ENCODE measurements at regions not wholly inside any gene's neighbourhood (a gene's known extent, or its start where the extent isn't known, plus 50 kb on each side); places are given as distances from the start of the nearest gene placed in this dataset.

- Mint-ChIP-seq H3K27ac (no peak overlapping the region), H3K4me1 (ENCODE audit: low read depth) (no peaks in the 10 kb centered on the region), H3K4me3 (ENCODE audit: low read depth) (no peak overlapping the region), H3K27me3 (peaks cover 60% of the 10 kb centered on the region), H3K36me3 (ENCODE audit: insufficient read depth) (no peaks in the 10 kb centered on the region), H3K9me3 (ENCODE audit: low read depth) (no peaks in the 10 kb centered on the region)
- TF ChIP-seq CTCF (IDR thresholded peaks at IDR 0.05; ENCODE audit: unreplicated experiment): no peak
- DNase-seq (ENCODE audit: low spot score, unreplicated experiment): no peak
Measured at GRCh38 chr12:103043531-103044486, 86.3 kb downstream of the ASCL1 start.

GRCh38 chr12:103046154-103046553 lies 88.7 kb downstream of the ASCL1 start:
- Mint-ChIP-seq H3K4me1 (ENCODE audit: low read depth) (no peaks in the 10 kb centered on the region), H3K9me3 (ENCODE audit: low read depth) (no peaks in the 10 kb centered on the region), H3K36me3 (ENCODE audit: insufficient read depth) (no peaks in the 10 kb centered on the region), H3K27ac (no peak overlapping the region), H3K27me3 (peaks cover 66% of the 10 kb centered on the region), H3K4me3 (ENCODE audit: low read depth) (no peak overlapping the region)
- TF ChIP-seq CTCF (IDR thresholded peaks at IDR 0.05; ENCODE audit: unreplicated experiment): no peak
- DNase-seq (ENCODE audit: low spot score, unreplicated experiment): no peak

GRCh38 chr12:103050273-103050672 lies 92.8 kb downstream of the ASCL1 start:
- no peaks in the 10 kb centered on the region for H3K36me3 Mint-ChIP-seq (ENCODE audit: insufficient read depth)
- no peak for DNase-seq (ENCODE audit: low spot score, unreplicated experiment)
- H3K27ac Mint-ChIP-seq: no peak overlapping the region
- no peak overlapping the region for H3K4me3 Mint-ChIP-seq (ENCODE audit: low read depth)
- peaks cover 43% of the 10 kb centered on the region for H3K27me3 Mint-ChIP-seq
- no peaks in the 10 kb centered on the region for H3K4me1 Mint-ChIP-seq (ENCODE audit: low read depth)
- TF ChIP-seq CTCF (IDR thresholded peaks at IDR 0.05; ENCODE audit: unreplicated experiment): no peak
- H3K9me3 Mint-ChIP-seq (ENCODE audit: low read depth): no peaks in the 10 kb centered on the region

- no peaks in the 10 kb centered on the region for H3K4me1 Mint-ChIP-seq (ENCODE audit: low read depth)
- DNase-seq (ENCODE audit: low spot score, unreplicated experiment): no peak
- H3K9me3 Mint-ChIP-seq (ENCODE audit: low read depth): no peaks in the 10 kb centered on the region
- H3K4me3 Mint-ChIP-seq (ENCODE audit: low read depth): no peak overlapping the region
- no peaks in the 10 kb centered on the region for H3K36me3 Mint-ChIP-seq (ENCODE audit: insufficient read depth)
- peaks cover 44% of the 10 kb centered on the region for H3K27me3 Mint-ChIP-seq
- H3K27ac Mint-ChIP-seq: no peak overlapping the region
- no peak for TF ChIP-seq CTCF (IDR thresholded peaks at IDR 0.05; ENCODE audit: unreplicated experiment)
Measured at GRCh38 chr12:103053089-103053488, 95.6 kb downstream of the ASCL1 start.

- no peak for DNase-seq (ENCODE audit: low spot score, unreplicated experiment)
- TF ChIP-seq CTCF (IDR thresholded peaks at IDR 0.05; ENCODE audit: unreplicated experiment): no peak
- Mint-ChIP-seq H3K27me3 (peaks cover 28% of the 10 kb centered on the region), H3K9me3 (ENCODE audit: low read depth) (peaks cover 7% of the 10 kb centered on the region), H3K4me3 (ENCODE audit: low read depth) (no peak overlapping the region), H3K4me1 (ENCODE audit: low read depth) (peaks cover 1% of the 10 kb centered on the region), H3K36me3 (ENCODE audit: insufficient read depth) (no peaks in the 10 kb centered on the region), H3K27ac (no peak overlapping the region)
Measured at GRCh38 chr12:103073630-103074029, 116.2 kb downstream of the ASCL1 start.
